Ascending aorta (tissue), 2 donors: ENCODE measurements at regions not wholly inside any gene's neighbourhood (a gene's known extent, or its start where the extent isn't known, plus 50 kb on each side); places are given as distances from the start of the nearest gene placed in this dataset.
"Not testable (repeated sequence)": the region's sequence is repeated elsewhere in the genome, so short reads cannot be mapped to it uniquely, and the experiment has no call there.

Source experiments
- DNase-seq, 2 donors: peaks; one replicate each; pipeline ENCODE4 v3.0.0-alpha.2; 2019; ENCODE audit warnings: low spot score in 2 of 2
- H3K27ac ChIP-seq, 2 donors: fragments of 200-600 bp; sonication (generic); one replicate each; pipeline ENCODE4 v1.5.1; 2016 to 2017; ENCODE audit warnings: mild to moderate bottlenecking in 1 of 2
- H3K27me3 ChIP-seq: fragments of 200-600 bp; sonication (generic); one replicate; pipeline ENCODE4 v1.5.1; 2017
- H3K36me3 ChIP-seq, 2 donors: fragments of 200-600 bp; sonication (generic); one replicate each; pipeline ENCODE4 v1.5.1; 2016
- H3K4me1 ChIP-seq, 2 donors: fragments of 200-600 bp; sonication (generic); one replicate each; pipeline ENCODE4 v1.5.1; 2016 to 2017; ENCODE audit warnings: mild to moderate bottlenecking in 1 of 2
- H3K4me3 ChIP-seq, 2 donors: fragments of 200-600 bp; sonication (generic); one replicate each; pipeline ENCODE4 v1.5.1; 2016 to 2017; ENCODE audit warnings: mild to moderate bottlenecking in 1 of 2
- H3K9me3 ChIP-seq, 2 donors: fragments of 200-600 bp; sonication (generic); one replicate each; pipeline ENCODE4 v1.5.1; 2016
- CTCF ChIP-seq, 3 experiments: fragments of 200-600 bp in 2 of 3; fragments of 450-650 bp in 1 of 3; sonication (generic) in 2 of 3; IDR thresholded peaks; one replicate each; pipeline ENCODE4 v1.5.1; 2016 to 2019; ENCODE audit warnings: antibody characterized with exemption in 3 of 3, mild to moderate bottlenecking in 1 of 3, moderate library complexity in 1 of 3
- intact Hi-C: fragments of 100-400 bp; cut with DNase I; formaldehyde crosslinking; loops from one replicate; pipeline ENCODE4 v1.15.1; 2023

GRCh38 chr6:159400826-159401225 is 231.6 kb downstream of the FNDC1 start:
- Histone ChIP-seq H3K27ac (no peak overlapping the region), H3K4me1 (no peaks in the 10 kb centered on the region), H3K4me3 (no peak overlapping the region), H3K9me3 (no peaks in the 10 kb centered on the region), H3K27me3 (no peaks in the 10 kb centered on the region), H3K36me3 (no peaks in the 10 kb centered on the region)
- no peak for TF ChIP-seq CTCF (IDR thresholded peaks at IDR 0.05)
- DNase-seq = no peak
- intact Hi-C loops = no loop called here

- Histone ChIP-seq H3K4me3 (no peak overlapping the region), H3K36me3 (no peaks in the 10 kb centered on the region), H3K27ac (no peak overlapping the region), H3K9me3 (no peaks in the 10 kb centered on the region), H3K4me1 (no peaks in the 10 kb centered on the region), H3K27me3 (no peaks in the 10 kb centered on the region)
- DNase-seq = no peak
- intact Hi-C loops = no loop called here
- no peak for TF ChIP-seq CTCF (IDR thresholded peaks at IDR 0.05)
Measured at GRCh38 chr6:159399751-159400221, 230.6 kb downstream of the FNDC1 start.

- H3K36me3 ChIP-seq = no peaks in the 10 kb centered on the region
- TF ChIP-seq CTCF (IDR thresholded peaks at IDR 0.05) = no peak
- H3K9me3 ChIP-seq = no peaks in the 10 kb centered on the region
- DNase-seq = no peak
- H3K4me3 ChIP-seq = no peak overlapping the region
- no peaks in the 10 kb centered on the region for H3K27me3 ChIP-seq
- no peak overlapping the region for H3K27ac ChIP-seq
- intact Hi-C loops = no loop called here
- no peaks in the 10 kb centered on the region for H3K4me1 ChIP-seq
Measured at GRCh38 chr6:159398633-159399032, 229.4 kb downstream of the FNDC1 start.

- no peak for DNase-seq
- intact Hi-C loops = no loop called here
- Histone ChIP-seq H3K9me3 (no peaks in the 10 kb centered on the region), H3K4me1 (no peaks in the 10 kb centered on the region), H3K4me3 (no peak overlapping the region), H3K27ac (no peak overlapping the region), H3K27me3 (no peaks in the 10 kb centered on the region), H3K36me3 (no peaks in the 10 kb centered on the region)
- no peak for TF ChIP-seq CTCF (IDR thresholded peaks at IDR 0.05)
Measured at GRCh38 chr6:159397753-159398152, 228.6 kb downstream of the FNDC1 start.

GRCh38 chr6:159395609-159396008 is 226.4 kb downstream of the FNDC1 start:
- intact Hi-C loops = no loop called here
- H3K4me1 ChIP-seq = peaks cover 0 to 6% of the 10 kb centered on the region in 2 donors
- no peak for TF ChIP-seq CTCF (IDR thresholded peaks at IDR 0.05)
- H3K27me3 ChIP-seq = no peaks in the 10 kb centered on the region
- no peak overlapping the region for H3K27ac ChIP-seq
- H3K9me3 ChIP-seq = no peaks in the 10 kb centered on the region
- H3K36me3 ChIP-seq = no peaks in the 10 kb centered on the region
- H3K4me3 ChIP-seq = no peak overlapping the region
- DNase-seq = no peak

- H3K4me3 ChIP-seq, H3K36me3 ChIP-seq, H3K27ac ChIP-seq, H3K4me1 ChIP-seq, H3K9me3 ChIP-seq, DNase-seq, intact Hi-C loops, H3K27me3 ChIP-seq: not testable (repeated sequence)
Measured at GRCh38 chr6:159392695-159393094, 223.5 kb downstream of the FNDC1 start.
